PC-9 (cell line): ENCODE measurements at regions not wholly inside any gene's neighbourhood (a gene's known extent, or its start where the extent isn't known, plus 50 kb on each side); places are given as distances from the start of the nearest gene placed in this dataset.

Experiments used
- EZH2 ChIP-seq: fragments of 200-600 bp; sonication (generic); IDR thresholded peaks from 2 replicates; pipeline ENCODE4 v1.8.0; 2017; ENCODE audit warnings: antibody characterized with exemption, low read depth
- TF ChIP-seq, protein P1 (sequence below): fragments of 200-600 bp; sonication (generic); conservative IDR thresholded peaks from 2 replicates; pipeline ENCODE4 v1.6.1; 2017; ENCODE audit warnings: mixed run types, antibody characterized with exemption, mild to moderate bottlenecking, moderate library complexity

DNA sequence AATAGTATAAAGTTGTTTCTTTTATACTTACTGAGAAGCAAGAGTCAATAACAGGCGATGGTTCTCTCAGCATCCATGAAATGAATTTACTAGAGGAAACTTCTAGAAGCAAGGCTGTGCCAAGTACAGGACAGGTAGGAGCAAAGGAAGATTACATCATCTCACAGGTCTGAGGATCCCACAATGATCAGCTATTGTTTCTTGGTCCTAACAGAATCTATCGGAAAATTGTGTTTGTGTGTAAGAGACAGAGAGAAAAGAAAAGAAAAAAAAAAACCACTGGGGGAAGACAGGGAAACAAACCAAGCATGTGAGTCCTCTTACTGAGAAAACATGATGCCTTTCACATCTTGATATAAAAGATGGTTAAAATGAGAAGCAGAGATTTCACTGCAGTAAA lies 535.0 kb upstream of the NRP1 start:
- TF ChIP-seq, protein P1, sequence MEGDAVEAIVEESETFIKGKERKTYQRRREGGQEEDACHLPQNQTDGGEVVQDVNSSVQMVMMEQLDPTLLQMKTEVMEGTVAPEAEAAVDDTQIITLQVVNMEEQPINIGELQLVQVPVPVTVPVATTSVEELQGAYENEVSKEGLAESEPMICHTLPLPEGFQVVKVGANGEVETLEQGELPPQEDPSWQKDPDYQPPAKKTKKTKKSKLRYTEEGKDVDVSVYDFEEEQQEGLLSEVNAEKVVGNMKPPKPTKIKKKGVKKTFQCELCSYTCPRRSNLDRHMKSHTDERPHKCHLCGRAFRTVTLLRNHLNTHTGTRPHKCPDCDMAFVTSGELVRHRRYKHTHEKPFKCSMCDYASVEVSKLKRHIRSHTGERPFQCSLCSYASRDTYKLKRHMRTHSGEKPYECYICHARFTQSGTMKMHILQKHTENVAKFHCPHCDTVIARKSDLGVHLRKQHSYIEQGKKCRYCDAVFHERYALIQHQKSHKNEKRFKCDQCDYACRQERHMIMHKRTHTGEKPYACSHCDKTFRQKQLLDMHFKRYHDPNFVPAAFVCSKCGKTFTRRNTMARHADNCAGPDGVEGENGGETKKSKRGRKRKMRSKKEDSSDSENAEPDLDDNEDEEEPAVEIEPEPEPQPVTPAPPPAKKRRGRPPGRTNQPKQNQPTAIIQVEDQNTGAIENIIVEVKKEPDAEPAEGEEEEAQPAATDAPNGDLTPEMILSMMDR: no peak
- no peak for TF ChIP-seq EZH2
